ENCODE measurements at regions not wholly inside any gene's neighbourhood (a gene's known extent, or its start where the extent isn't known, plus 50 kb on each side); places are given as distances from the start of the nearest gene placed in this dataset.

DNA sequence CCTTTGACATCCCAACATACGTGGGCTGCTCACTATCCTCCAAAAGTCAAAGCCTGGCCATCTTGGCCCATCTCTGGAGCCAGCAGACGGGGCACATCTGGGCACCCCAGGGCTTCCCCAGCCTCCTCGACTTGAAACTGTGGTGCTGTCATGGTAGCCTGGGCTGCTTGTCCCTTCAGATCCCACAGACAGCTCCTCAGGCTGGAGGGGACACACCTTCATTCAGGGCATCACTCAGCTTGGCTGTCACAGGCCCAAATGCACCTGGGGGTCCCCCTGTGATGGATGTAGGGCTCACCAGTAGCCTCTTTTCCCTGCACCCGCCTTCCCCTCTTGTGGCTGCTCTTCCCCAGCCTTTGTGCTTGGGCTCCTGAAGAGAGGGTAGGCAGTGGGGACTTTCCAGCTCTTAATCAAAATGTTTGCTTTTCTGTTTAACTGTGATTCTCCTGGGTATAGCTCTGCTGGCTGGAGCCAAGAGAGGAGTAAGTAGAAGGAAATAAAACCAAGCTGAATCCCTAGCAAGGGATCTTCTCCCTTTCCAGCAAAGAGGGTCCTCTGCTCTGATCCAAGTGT, 92.3 kb downstream of the GYPC start:
- no peaks in the 10 kb centered on the region for H3K36me3 Mint-ChIP-seq (ENCODE audit: low read depth)
- Histone ChIP-seq H3K4me1 (ENCODE audit: insufficient read depth, low read length) (no peaks in the 10 kb centered on the region), H3K9me3 (ENCODE audit: control insufficient read depth in 1 of 2, insufficient read depth in 1 of 2, low read length in 2 of 2) (no peaks in the 10 kb centered on the region), H3K27me3 (ENCODE audit: control insufficient read depth in 1 of 2, insufficient read depth in 2 of 2, low read length in 2 of 2) (no peaks in the 10 kb centered on the region), H3K4me3 (ENCODE audit: low read length) (no peak overlapping the region), H3K36me3 (ENCODE audit: insufficient read depth, low read length) (no peaks in the 10 kb centered on the region), H3K27ac (ENCODE audit: low read depth in 1 of 2, low read length in 2 of 2) (no peak overlapping the region)
- no peak overlapping the region for H3K27ac Mint-ChIP-seq
- peaks cover 6% of the 10 kb centered on the region for H3K4me1 Mint-ChIP-seq (ENCODE audit: low read depth)
- H3K27me3 Mint-ChIP-seq = no peaks in the 10 kb centered on the region
- intact Hi-C loops (cut with DNase I, micrococcal nuclease) = no loop called here
- ChIA-PET CTCF (no interaction called here), POLR2A (no interaction called here)
- TF ChIP-seq, protein P1, sequence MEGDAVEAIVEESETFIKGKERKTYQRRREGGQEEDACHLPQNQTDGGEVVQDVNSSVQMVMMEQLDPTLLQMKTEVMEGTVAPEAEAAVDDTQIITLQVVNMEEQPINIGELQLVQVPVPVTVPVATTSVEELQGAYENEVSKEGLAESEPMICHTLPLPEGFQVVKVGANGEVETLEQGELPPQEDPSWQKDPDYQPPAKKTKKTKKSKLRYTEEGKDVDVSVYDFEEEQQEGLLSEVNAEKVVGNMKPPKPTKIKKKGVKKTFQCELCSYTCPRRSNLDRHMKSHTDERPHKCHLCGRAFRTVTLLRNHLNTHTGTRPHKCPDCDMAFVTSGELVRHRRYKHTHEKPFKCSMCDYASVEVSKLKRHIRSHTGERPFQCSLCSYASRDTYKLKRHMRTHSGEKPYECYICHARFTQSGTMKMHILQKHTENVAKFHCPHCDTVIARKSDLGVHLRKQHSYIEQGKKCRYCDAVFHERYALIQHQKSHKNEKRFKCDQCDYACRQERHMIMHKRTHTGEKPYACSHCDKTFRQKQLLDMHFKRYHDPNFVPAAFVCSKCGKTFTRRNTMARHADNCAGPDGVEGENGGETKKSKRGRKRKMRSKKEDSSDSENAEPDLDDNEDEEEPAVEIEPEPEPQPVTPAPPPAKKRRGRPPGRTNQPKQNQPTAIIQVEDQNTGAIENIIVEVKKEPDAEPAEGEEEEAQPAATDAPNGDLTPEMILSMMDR (IDR thresholded peaks at IDR 0.05) = no peak
- H3K4me3 Mint-ChIP-seq = no peak overlapping the region
- ATAC-seq (ENCODE audit: poor library complexity) = no peak
- no peak for DNase-seq
- no peaks in the 10 kb centered on the region for H3K9me3 Mint-ChIP-seq

DNA sequence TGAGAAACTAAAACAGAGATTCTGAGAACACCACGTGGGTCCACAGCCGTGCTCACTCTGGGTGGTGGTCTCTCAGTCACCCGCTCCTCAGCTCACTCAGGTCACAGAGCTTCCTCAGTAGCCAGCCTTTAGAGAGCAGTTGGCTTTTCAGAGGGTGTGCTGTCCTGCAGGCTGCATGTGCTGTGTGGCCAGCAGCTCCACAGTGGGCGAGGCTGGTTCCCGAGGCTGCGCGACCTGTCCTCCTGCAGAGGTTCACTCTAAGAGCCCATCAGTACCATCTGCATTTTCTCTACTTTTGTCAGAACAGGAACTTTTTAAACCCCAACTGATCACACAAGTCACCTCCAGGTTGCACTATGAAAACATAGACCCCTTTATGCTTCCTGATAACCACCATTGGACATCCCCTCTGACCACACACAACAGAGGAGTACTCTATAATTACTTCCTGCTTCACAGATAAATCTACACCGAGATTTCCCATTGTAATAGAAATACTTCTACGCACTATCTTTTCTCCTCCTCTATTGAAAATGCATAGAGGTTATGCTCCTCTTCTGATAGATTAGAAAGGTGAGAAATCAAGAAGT, 93.1 kb downstream of the GYPC start:
- CTCF ChIA-PET = no interaction called here
- ATAC-seq (ENCODE audit: poor library complexity) = no peak

DNA sequence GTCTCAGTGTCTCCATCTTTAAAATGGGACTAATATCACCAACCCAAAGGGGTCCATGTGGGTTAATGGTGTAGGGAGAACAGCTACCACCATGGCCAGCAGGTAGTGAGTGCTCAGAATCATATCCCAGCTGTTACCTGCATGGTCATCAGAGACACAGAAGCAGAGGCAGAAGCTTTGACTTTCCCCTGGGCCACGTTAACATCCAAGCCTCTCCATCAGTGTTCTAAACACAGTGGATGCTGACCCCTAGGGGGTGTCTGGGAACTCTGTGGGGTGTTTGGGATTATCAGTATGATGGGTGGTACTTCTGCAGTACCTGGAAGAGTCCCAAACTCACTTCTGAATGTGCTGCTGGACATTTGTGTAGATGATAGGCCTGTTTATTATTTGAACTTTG, 93.6 kb downstream of the GYPC start:
- peak in 4 of 14 experiments; percentile 11 to 28 (median 17) for DNase-seq
- H3K27ac Mint-ChIP-seq = no peak overlapping the region
- POLR2A ChIA-PET = no interaction called here

More for the DNA sequence above, 93.1 kb downstream of the GYPC start:
- POLR2A ChIA-PET = no interaction called here
- Histone ChIP-seq H3K9me3 (ENCODE audit: control insufficient read depth in 1 of 2, insufficient read depth in 1 of 2, low read length in 2 of 2) (no peaks in the 10 kb centered on the region), H3K27me3 (ENCODE audit: control insufficient read depth in 1 of 2, insufficient read depth in 2 of 2, low read length in 2 of 2) (no peaks in the 10 kb centered on the region), H3K36me3 (ENCODE audit: insufficient read depth, low read length) (no peaks in the 10 kb centered on the region), H3K27ac (ENCODE audit: low read depth in 1 of 2, low read length in 2 of 2) (no peak overlapping the region), H3K4me1 (ENCODE audit: insufficient read depth, low read length) (no peaks in the 10 kb centered on the region), H3K4me3 (ENCODE audit: low read length) (no peak overlapping the region)
- no peak for DNase-seq
- Mint-ChIP-seq H3K4me3 (no peak overlapping the region), H3K27ac (no peak overlapping the region), H3K27me3 (no peaks in the 10 kb centered on the region), H3K9me3 (no peaks in the 10 kb centered on the region), H3K4me1 (ENCODE audit: low read depth) (peaks cover 10% of the 10 kb centered on the region), H3K36me3 (ENCODE audit: low read depth) (no peaks in the 10 kb centered on the region)
- intact Hi-C loops (cut with DNase I, micrococcal nuclease) = loop anchor here in 1 of 2 experiments (1.0 kb wide), 1 partner anchor 221 kb away; no protein-coding TSS in a partner anchor
- TF ChIP-seq, protein P1 (IDR thresholded peaks at IDR 0.05) = no peak

More for the DNA sequence above, 93.6 kb downstream of the GYPC start:
- Histone ChIP-seq H3K4me3 (ENCODE audit: low read length) (no peak overlapping the region), H3K36me3 (ENCODE audit: insufficient read depth, low read length) (no peaks in the 10 kb centered on the region), H3K4me1 (ENCODE audit: insufficient read depth, low read length) (peaks cover 5% of the 10 kb centered on the region), H3K9me3 (ENCODE audit: control insufficient read depth in 1 of 2, insufficient read depth in 1 of 2, low read length in 2 of 2) (no peaks in the 10 kb centered on the region), H3K27ac (ENCODE audit: low read depth in 1 of 2, low read length in 2 of 2) (no peak overlapping the region), H3K27me3 (ENCODE audit: control insufficient read depth in 1 of 2, insufficient read depth in 2 of 2, low read length in 2 of 2) (no peaks in the 10 kb centered on the region)
- intact Hi-C loops (cut with DNase I, micrococcal nuclease) = loop anchor here in 1 of 2 experiments (1.0 kb wide), 1 partner anchor 221 kb away; no protein-coding TSS in a partner anchor
- TF ChIP-seq, protein P1 (IDR thresholded peaks at IDR 0.05) = peak; percentile 29
- CTCF ChIA-PET = no interaction called here
- Mint-ChIP-seq H3K27me3 (no peaks in the 10 kb centered on the region), H3K4me1 (ENCODE audit: low read depth) (peaks cover 15% of the 10 kb centered on the region), H3K36me3 (ENCODE audit: low read depth) (no peaks in the 10 kb centered on the region), H3K9me3 (no peaks in the 10 kb centered on the region), H3K4me3 (no peak overlapping the region)
- no peak for ATAC-seq (ENCODE audit: poor library complexity)
